ENCODE measurements at regions not wholly inside any gene's neighbourhood (a gene's known extent, or its start where the extent isn't known, plus 50 kb on each side); places are given as distances from the start of the nearest gene placed in this dataset.
"Not testable (repeated sequence)": the region's sequence is repeated elsewhere in the genome, so short reads cannot be mapped to it uniquely, and the experiment has no call there.

GRCh38 chr20:55103188-55103587, 627.8 kb downstream of the DOK5 start:
- no peaks in the 10 kb centered on the region for H3K4me1 Mint-ChIP-seq (ENCODE audit: low read depth)
- no peak overlapping the region for H3K27ac Mint-ChIP-seq
- DNase-seq (ENCODE audit: low spot score): no peak
- no peak overlapping the region for H3K4me3 Mint-ChIP-seq
- peaks cover 22% of the 10 kb centered on the region for H3K9me3 Mint-ChIP-seq
- no peaks in the 10 kb centered on the region for H3K36me3 Mint-ChIP-seq (ENCODE audit: low read depth)
- H3K27me3 Mint-ChIP-seq (ENCODE audit: insufficient read depth): no peaks in the 10 kb centered on the region
- intact Hi-C loops (cut with micrococcal nuclease): no loop called here

GRCh38 chr20:55099251-55099650, 623.9 kb downstream of the DOK5 start:
- intact Hi-C loops (cut with micrococcal nuclease): no loop called here
- no peaks in the 10 kb centered on the region for H3K36me3 Mint-ChIP-seq (ENCODE audit: low read depth)
- H3K27me3 Mint-ChIP-seq (ENCODE audit: insufficient read depth): no peaks in the 10 kb centered on the region
- no peaks in the 10 kb centered on the region for H3K4me1 Mint-ChIP-seq (ENCODE audit: low read depth)
- no peak overlapping the region for H3K27ac Mint-ChIP-seq
- peaks cover 13% of the 10 kb centered on the region for H3K9me3 Mint-ChIP-seq
- H3K4me3 Mint-ChIP-seq: no peak overlapping the region
- DNase-seq (ENCODE audit: low spot score): no peak

GRCh38 chr20:55097621-55098020, 622.2 kb downstream of the DOK5 start:
- Mint-ChIP-seq H3K9me3 (peaks cover 10% of the 10 kb centered on the region), H3K4me1 (ENCODE audit: low read depth) (no peaks in the 10 kb centered on the region), H3K4me3 (no peak overlapping the region), H3K27me3 (ENCODE audit: insufficient read depth) (no peaks in the 10 kb centered on the region), H3K27ac (no peak overlapping the region), H3K36me3 (ENCODE audit: low read depth) (no peaks in the 10 kb centered on the region)
- no peak for DNase-seq (ENCODE audit: low spot score)
- intact Hi-C loops (cut with micrococcal nuclease): no loop called here

- Mint-ChIP-seq H3K4me1 (ENCODE audit: low read depth) (no peaks in the 10 kb centered on the region), H3K27me3 (ENCODE audit: insufficient read depth) (no peaks in the 10 kb centered on the region), H3K27ac (no peak overlapping the region), H3K36me3 (ENCODE audit: low read depth) (no peaks in the 10 kb centered on the region), H3K4me3 (no peak overlapping the region), H3K9me3 (peaks cover 10% of the 10 kb centered on the region)
- intact Hi-C loops (cut with micrococcal nuclease): no loop called here
- DNase-seq (ENCODE audit: low spot score): no peak
Observed at GRCh38 chr20:55095745-55096400, 620.5 kb downstream of the DOK5 start.

- Mint-ChIP-seq H3K9me3 (peaks cover 14% of the 10 kb centered on the region), H3K4me1 (ENCODE audit: low read depth) (no peaks in the 10 kb centered on the region), H3K36me3 (ENCODE audit: low read depth) (no peaks in the 10 kb centered on the region), H3K4me3 (no peak overlapping the region), H3K27ac (no peak overlapping the region), H3K27me3 (ENCODE audit: insufficient read depth) (no peaks in the 10 kb centered on the region)
- DNase-seq (ENCODE audit: low spot score): no peak
- intact Hi-C loops (cut with micrococcal nuclease): no loop called here
Observed at GRCh38 chr20:55094353-55094861, 619.0 kb downstream of the DOK5 start.

- H3K4me3 Mint-ChIP-seq: no peak overlapping the region
- no peak overlapping the region for H3K27ac Mint-ChIP-seq
- H3K9me3 Mint-ChIP-seq: peaks cover 24% of the 10 kb centered on the region
- DNase-seq (ENCODE audit: low spot score): no peak
- no peaks in the 10 kb centered on the region for H3K4me1 Mint-ChIP-seq (ENCODE audit: low read depth)
- no peaks in the 10 kb centered on the region for H3K36me3 Mint-ChIP-seq (ENCODE audit: low read depth)
- intact Hi-C loops (cut with micrococcal nuclease): no loop called here
- no peaks in the 10 kb centered on the region for H3K27me3 Mint-ChIP-seq (ENCODE audit: insufficient read depth)
Observed at GRCh38 chr20:55090286-55090685, 614.9 kb downstream of the DOK5 start.

- H3K9me3 Mint-ChIP-seq: peaks cover 14% of the 10 kb centered on the region
- DNase-seq (ENCODE audit: low spot score): no peak
- intact Hi-C loops (cut with micrococcal nuclease): no loop called here
- no peak overlapping the region for H3K27ac Mint-ChIP-seq
- no peaks in the 10 kb centered on the region for H3K4me1 Mint-ChIP-seq (ENCODE audit: low read depth)
- H3K4me3 Mint-ChIP-seq: no peak overlapping the region
- H3K27me3 Mint-ChIP-seq (ENCODE audit: insufficient read depth): no peaks in the 10 kb centered on the region
- no peaks in the 10 kb centered on the region for H3K36me3 Mint-ChIP-seq (ENCODE audit: low read depth)
Observed at GRCh38 chr20:55086421-55086820, 611.0 kb downstream of the DOK5 start.

- no peak overlapping the region for H3K27ac Mint-ChIP-seq
- intact Hi-C loops (cut with micrococcal nuclease): no loop called here
- no peaks in the 10 kb centered on the region for H3K36me3 Mint-ChIP-seq (ENCODE audit: low read depth)
- H3K27me3 Mint-ChIP-seq (ENCODE audit: insufficient read depth): no peaks in the 10 kb centered on the region
- DNase-seq (ENCODE audit: low spot score): no peak
- H3K4me3 Mint-ChIP-seq: no peak overlapping the region
- H3K9me3 Mint-ChIP-seq: peaks cover 8% of the 10 kb centered on the region
- no peaks in the 10 kb centered on the region for H3K4me1 Mint-ChIP-seq (ENCODE audit: low read depth)
Observed at GRCh38 chr20:55079917-55080316, 604.5 kb downstream of the DOK5 start.

- H3K36me3 Mint-ChIP-seq (ENCODE audit: low read depth); H3K4me3 Mint-ChIP-seq; H3K4me1 Mint-ChIP-seq (ENCODE audit: low read depth); DNase-seq (ENCODE audit: low spot score); intact Hi-C loops (cut with micrococcal nuclease); H3K27me3 Mint-ChIP-seq (ENCODE audit: insufficient read depth); H3K27ac Mint-ChIP-seq: not testable (repeated sequence)
- H3K9me3 Mint-ChIP-seq: peaks cover 10% of the 10 kb centered on the region
Observed at GRCh38 chr20:55074266-55074840, 599.0 kb downstream of the DOK5 start.

GRCh38 chr20:55070001-55070400, 594.6 kb downstream of the DOK5 start:
- Mint-ChIP-seq H3K4me1 (ENCODE audit: low read depth) (no peaks in the 10 kb centered on the region), H3K4me3 (no peak overlapping the region), H3K9me3 (peaks cover 20% of the 10 kb centered on the region), H3K36me3 (ENCODE audit: low read depth) (no peaks in the 10 kb centered on the region), H3K27me3 (ENCODE audit: insufficient read depth) (no peaks in the 10 kb centered on the region), H3K27ac (no peak overlapping the region)
- intact Hi-C loops (cut with micrococcal nuclease): no loop called here
- DNase-seq (ENCODE audit: low spot score): no peak

GRCh38 chr20:55067158-55067825, 591.9 kb downstream of the DOK5 start:
- H3K9me3 Mint-ChIP-seq: peaks cover 36% of the 10 kb centered on the region
- intact Hi-C loops (cut with micrococcal nuclease): no loop called here
- DNase-seq (ENCODE audit: low spot score): no peak
- no peaks in the 10 kb centered on the region for H3K27me3 Mint-ChIP-seq (ENCODE audit: insufficient read depth)
- no peak overlapping the region for H3K27ac Mint-ChIP-seq
- H3K4me3 Mint-ChIP-seq: no peak overlapping the region
- H3K4me1 Mint-ChIP-seq (ENCODE audit: low read depth): no peaks in the 10 kb centered on the region
- no peaks in the 10 kb centered on the region for H3K36me3 Mint-ChIP-seq (ENCODE audit: low read depth)

- H3K4me1 Mint-ChIP-seq (ENCODE audit: low read depth): no peaks in the 10 kb centered on the region
- H3K9me3 Mint-ChIP-seq: peaks cover 14% of the 10 kb centered on the region
- intact Hi-C loops (cut with micrococcal nuclease): no loop called here
- no peak overlapping the region for H3K4me3 Mint-ChIP-seq
- no peak for DNase-seq (ENCODE audit: low spot score)
- no peaks in the 10 kb centered on the region for H3K27me3 Mint-ChIP-seq (ENCODE audit: insufficient read depth)
- H3K36me3 Mint-ChIP-seq (ENCODE audit: low read depth): no peaks in the 10 kb centered on the region
- no peak overlapping the region for H3K27ac Mint-ChIP-seq
Observed at GRCh38 chr20:55058938-55059337, 583.5 kb downstream of the DOK5 start.

GRCh38 chr20:55057779-55058415, 582.5 kb downstream of the DOK5 start:
- H3K36me3 Mint-ChIP-seq (ENCODE audit: low read depth): no peaks in the 10 kb centered on the region
- H3K9me3 Mint-ChIP-seq: peaks cover 3% of the 10 kb centered on the region
- DNase-seq (ENCODE audit: low spot score): no peak
- intact Hi-C loops (cut with micrococcal nuclease): no loop called here
- no peak overlapping the region for H3K27ac Mint-ChIP-seq
- no peaks in the 10 kb centered on the region for H3K4me1 Mint-ChIP-seq (ENCODE audit: low read depth)
- no peak overlapping the region for H3K4me3 Mint-ChIP-seq
- H3K27me3 Mint-ChIP-seq (ENCODE audit: insufficient read depth): no peaks in the 10 kb centered on the region

All from activated T-helper 1 cell treated with anti-CD3 and anti-CD28 coated beads, Interleukin-12 subunit alpha, Interleukin-12 subunit beta, Interleukin-2, Interleukin-4 antibody, amounts not matched to agents 30 ng/mL and 10 ng/mL and 1 ng/mL, durations not matched to agents 14 hours and 24 hours and 36 hours (primary cell).